Keratinocyte (primary cell): ENCODE measurements at regions not wholly inside any gene's neighbourhood (a gene's known extent, or its start where the extent isn't known, plus 50 kb on each side); places are given as distances from the start of the nearest gene placed in this dataset.

Experiments
- DNase-seq: peaks from one replicate; pipeline ENCODE4 v3.0.0-alpha.2; 2011; ENCODE audit warnings: low read depth, missing footprints, low spot score
- FAIRE-seq: peaks from 2 replicates; lab custom pipeline; 2011; peaks lifted over from hg19 to GRCh38; lab: Jason Lieb, UNC
- H2AFZ ChIP-seq: 2 replicates; pipeline ENCODE4 v1.6.0; 2012; ENCODE audit warnings: low read length, control low read depth, inconsistent platforms; ENCODE audit not compliant: control insufficient read depth
- H3K27ac ChIP-seq: 2 replicates; pipeline ENCODE4 v1.5.1; 2011; ENCODE audit warnings: low read length; ENCODE audit not compliant: control insufficient read depth, insufficient read depth
- H3K27me3 ChIP-seq: 3 replicates; pipeline ENCODE4 v1.6.0; 2011; ENCODE audit warnings: low read length; ENCODE audit not compliant: control insufficient read depth, insufficient read depth; ENCODE audit errors: extremely low read depth
- H3K36me3 ChIP-seq, 2 experiments: 2 replicates in 1 of 2; 3 replicates in 1 of 2; pipeline ENCODE4 v1.5.1; 2011; ENCODE audit warnings: low read length in 2 of 2, mild to moderate bottlenecking in 1 of 2; ENCODE audit not compliant: control insufficient read depth in 2 of 2, insufficient read depth in 2 of 2; ENCODE audit errors: extremely low read depth in 1 of 2
- H3K4me1 ChIP-seq: 3 replicates; pipeline ENCODE4 v1.5.1; 2011; ENCODE audit warnings: low read length; ENCODE audit not compliant: control insufficient read depth, insufficient read depth; ENCODE audit errors: extremely low read depth
- H3K4me2 ChIP-seq: 3 replicates; pipeline ENCODE4 v1.6.0; 2011; ENCODE audit warnings: low read depth, low read length; ENCODE audit not compliant: control insufficient read depth, insufficient read depth; ENCODE audit errors: extremely low read depth
- H3K4me3 ChIP-seq, 3 experiments: fragments of 200-600 bp in 1 of 3; sonication (generic) in 1 of 3; 2 replicates in 2 of 3; 3 replicates in 1 of 3; pipeline ENCODE4 v1.5.1; 2011 to 2016; ENCODE audit warnings: low read length in 3 of 3, mild to moderate bottlenecking in 3 of 3, control low read depth in 2 of 3, inconsistent platforms in 1 of 3, low read depth in 1 of 3, mixed read lengths in 1 of 3, mixed run types in 1 of 3, moderate library complexity in 1 of 3; ENCODE audit not compliant: control insufficient read depth in 2 of 3, insufficient read depth in 2 of 3; ENCODE audit errors: extremely low read depth in 1 of 3
- H3K79me2 ChIP-seq: 2 replicates; pipeline ENCODE4 v1.6.0; 2012; ENCODE audit warnings: low read length; ENCODE audit not compliant: control insufficient read depth, insufficient read depth
- H3K9ac ChIP-seq: 3 replicates; pipeline ENCODE4 v1.6.0; 2011; ENCODE audit warnings: low read length; ENCODE audit not compliant: control insufficient read depth, insufficient read depth; ENCODE audit errors: extremely low read depth
- H3K9me1 ChIP-seq: 3 replicates; pipeline ENCODE4 v1.6.0; 2011; ENCODE audit warnings: low read length; ENCODE audit not compliant: control insufficient read depth, insufficient read depth; ENCODE audit errors: extremely low read depth
- H3K9me3 ChIP-seq: 2 replicates; pipeline ENCODE4 v1.5.1; 2012; ENCODE audit warnings: low read depth, low read length; ENCODE audit not compliant: control insufficient read depth
- H4K20me1 ChIP-seq: 3 replicates; pipeline ENCODE4 v1.6.0; 2011; ENCODE audit warnings: low read length; ENCODE audit not compliant: control insufficient read depth, insufficient read depth; ENCODE audit errors: extremely low read depth
- EZH2 ChIP-seq: IDR thresholded peaks from one replicate; pipeline ENCODE4 v1.6.1; 2012; ENCODE audit warnings: inconsistent platforms, mild to moderate bottlenecking, low read length, moderate library complexity
- dilution Hi-C: fragments of 300-500 bp; cut with MboI; formaldehyde crosslinking; loops from one replicate; pipeline ENCODE4 v1.7.0; 2020; ENCODE audit warnings: low sequenced_read_pairs; ENCODE audit not compliant: extremely low pct_ligation_motif_present
- TF ChIP-seq, protein P1 (sequence below), 3 experiments: IDR thresholded peaks in 1 of 3; conservative IDR thresholded peaks in 1 of 3; optimal IDR thresholded peaks in 1 of 3; 2 replicates in 2 of 3; 3 replicates in 1 of 3; pipeline versions ENCODE3 to v1.5.1; 2011; ENCODE audit warnings: low read length in 3 of 3, mild to moderate bottlenecking in 3 of 3, moderate library complexity in 2 of 3, control low read depth in 1 of 3, inconsistent platforms in 1 of 3; ENCODE audit not compliant: insufficient read depth in 2 of 3; ENCODE audit errors: extremely low read depth in 1 of 3

DNA sequence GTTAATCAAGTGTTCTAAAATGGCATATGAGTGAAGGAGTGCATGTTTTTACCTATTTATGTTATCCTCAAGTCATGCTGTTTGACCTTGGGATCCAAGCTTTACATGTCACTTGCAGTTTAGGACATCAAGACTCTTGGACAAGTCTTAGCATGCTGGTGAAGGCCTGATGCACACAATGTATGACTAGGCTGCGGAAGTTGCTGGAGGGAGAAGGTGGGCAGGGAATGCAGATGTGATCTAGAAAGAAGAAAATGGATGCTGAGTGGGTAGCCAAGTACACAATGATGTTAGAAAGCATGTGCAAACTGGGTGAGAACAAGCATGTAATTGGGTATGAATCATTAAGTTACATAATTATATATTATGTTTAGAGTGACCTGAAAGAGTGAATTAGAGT, 301.8 kb downstream of the BRINP2 start:
- FAIRE-seq (peak; percentile 39), DNase-seq (peak; percentile 7)
- Histone ChIP-seq H3K36me3 (no peaks in the 10 kb centered on the region), H3K27ac (no peak overlapping the region), H3K4me3 (no peak overlapping the region), H3K79me2 (no peaks in the 10 kb centered on the region), H3K4me1 (peaks cover 3% of the 10 kb centered on the region), H2AFZ (no peak overlapping the region), H3K4me2 (no peak overlapping the region), H3K27me3 (peaks cover 4% of the 10 kb centered on the region), H3K9me3 (no peaks in the 10 kb centered on the region), H4K20me1 (no peaks in the 10 kb centered on the region), H3K9me1 (no peaks in the 10 kb centered on the region), H3K9ac (no peak overlapping the region)
- dilution Hi-C loops, result no loop called here
- TF ChIP-seq, protein P1, sequence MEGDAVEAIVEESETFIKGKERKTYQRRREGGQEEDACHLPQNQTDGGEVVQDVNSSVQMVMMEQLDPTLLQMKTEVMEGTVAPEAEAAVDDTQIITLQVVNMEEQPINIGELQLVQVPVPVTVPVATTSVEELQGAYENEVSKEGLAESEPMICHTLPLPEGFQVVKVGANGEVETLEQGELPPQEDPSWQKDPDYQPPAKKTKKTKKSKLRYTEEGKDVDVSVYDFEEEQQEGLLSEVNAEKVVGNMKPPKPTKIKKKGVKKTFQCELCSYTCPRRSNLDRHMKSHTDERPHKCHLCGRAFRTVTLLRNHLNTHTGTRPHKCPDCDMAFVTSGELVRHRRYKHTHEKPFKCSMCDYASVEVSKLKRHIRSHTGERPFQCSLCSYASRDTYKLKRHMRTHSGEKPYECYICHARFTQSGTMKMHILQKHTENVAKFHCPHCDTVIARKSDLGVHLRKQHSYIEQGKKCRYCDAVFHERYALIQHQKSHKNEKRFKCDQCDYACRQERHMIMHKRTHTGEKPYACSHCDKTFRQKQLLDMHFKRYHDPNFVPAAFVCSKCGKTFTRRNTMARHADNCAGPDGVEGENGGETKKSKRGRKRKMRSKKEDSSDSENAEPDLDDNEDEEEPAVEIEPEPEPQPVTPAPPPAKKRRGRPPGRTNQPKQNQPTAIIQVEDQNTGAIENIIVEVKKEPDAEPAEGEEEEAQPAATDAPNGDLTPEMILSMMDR (optimal IDR thresholded peaks at IDR 0.05 in 1 of 3, IDR thresholded peaks at IDR 0.05 in 1 of 3, conservative IDR thresholded peaks at IDR 0.05 in 1 of 3; ENCODE audit: extremely low read depth in 1 of 3, insufficient read depth in 2 of 3, low read length in 3 of 3), result no peak
- TF ChIP-seq EZH2, result no peak

GRCh38 chr1:177471244-177471643, 300.5 kb downstream of the BRINP2 start:
- Histone ChIP-seq H3K9me3 (no peaks in the 10 kb centered on the region), H2AFZ (no peak overlapping the region), H4K20me1 (no peaks in the 10 kb centered on the region), H3K4me1 (peaks cover 3% of the 10 kb centered on the region), H3K79me2 (no peaks in the 10 kb centered on the region), H3K27ac (no peak overlapping the region), H3K4me2 (no peak overlapping the region), H3K4me3 (no peak overlapping the region), H3K27me3 (no peaks in the 10 kb centered on the region), H3K9ac (no peak overlapping the region), H3K36me3 (no peaks in the 10 kb centered on the region), H3K9me1 (no peaks in the 10 kb centered on the region)
- no peak for TF ChIP-seq EZH2
- TF ChIP-seq, protein P1 (optimal IDR thresholded peaks at IDR 0.05 in 1 of 3, IDR thresholded peaks at IDR 0.05 in 1 of 3, conservative IDR thresholded peaks at IDR 0.05 in 1 of 3; ENCODE audit: extremely low read depth in 1 of 3, insufficient read depth in 2 of 3, low read length in 3 of 3), result no peak
- dilution Hi-C loops, result no loop called here
- DNase-seq, result no peak
- no peak for FAIRE-seq
